Keratinocyte (primary cell): ENCODE measurements at regions not wholly inside any gene's neighbourhood (a gene's known extent, or its start where the extent isn't known, plus 50 kb on each side); places are given as distances from the start of the nearest gene placed in this dataset.

Experiments
- DNase-seq: peaks from one replicate; pipeline ENCODE4 v3.0.0-alpha.2; 2011; ENCODE audit warnings: low read depth, missing footprints, low spot score
- FAIRE-seq: peaks from 2 replicates; lab custom pipeline; 2011; peaks lifted over from hg19 to GRCh38; lab: Jason Lieb, UNC
- H2AFZ ChIP-seq: 2 replicates; pipeline ENCODE4 v1.6.0; 2012; ENCODE audit warnings: low read length, control low read depth, inconsistent platforms; ENCODE audit not compliant: control insufficient read depth
- H3K27ac ChIP-seq: 2 replicates; pipeline ENCODE4 v1.5.1; 2011; ENCODE audit warnings: low read length; ENCODE audit not compliant: control insufficient read depth, insufficient read depth
- H3K27me3 ChIP-seq: 3 replicates; pipeline ENCODE4 v1.6.0; 2011; ENCODE audit warnings: low read length; ENCODE audit not compliant: control insufficient read depth, insufficient read depth; ENCODE audit errors: extremely low read depth
- H3K36me3 ChIP-seq, 2 experiments: 2 replicates in 1 of 2; 3 replicates in 1 of 2; pipeline ENCODE4 v1.5.1; 2011; ENCODE audit warnings: low read length in 2 of 2, mild to moderate bottlenecking in 1 of 2; ENCODE audit not compliant: control insufficient read depth in 2 of 2, insufficient read depth in 2 of 2; ENCODE audit errors: extremely low read depth in 1 of 2
- H3K4me1 ChIP-seq: 3 replicates; pipeline ENCODE4 v1.5.1; 2011; ENCODE audit warnings: low read length; ENCODE audit not compliant: control insufficient read depth, insufficient read depth; ENCODE audit errors: extremely low read depth
- H3K4me2 ChIP-seq: 3 replicates; pipeline ENCODE4 v1.6.0; 2011; ENCODE audit warnings: low read depth, low read length; ENCODE audit not compliant: control insufficient read depth, insufficient read depth; ENCODE audit errors: extremely low read depth
- H3K4me3 ChIP-seq, 3 experiments: fragments of 200-600 bp in 1 of 3; sonication (generic) in 1 of 3; 2 replicates in 2 of 3; 3 replicates in 1 of 3; pipeline ENCODE4 v1.5.1; 2011 to 2016; ENCODE audit warnings: low read length in 3 of 3, mild to moderate bottlenecking in 3 of 3, control low read depth in 2 of 3, inconsistent platforms in 1 of 3, low read depth in 1 of 3, mixed read lengths in 1 of 3, mixed run types in 1 of 3, moderate library complexity in 1 of 3; ENCODE audit not compliant: control insufficient read depth in 2 of 3, insufficient read depth in 2 of 3; ENCODE audit errors: extremely low read depth in 1 of 3
- H3K79me2 ChIP-seq: 2 replicates; pipeline ENCODE4 v1.6.0; 2012; ENCODE audit warnings: low read length; ENCODE audit not compliant: control insufficient read depth, insufficient read depth
- H3K9ac ChIP-seq: 3 replicates; pipeline ENCODE4 v1.6.0; 2011; ENCODE audit warnings: low read length; ENCODE audit not compliant: control insufficient read depth, insufficient read depth; ENCODE audit errors: extremely low read depth
- H3K9me1 ChIP-seq: 3 replicates; pipeline ENCODE4 v1.6.0; 2011; ENCODE audit warnings: low read length; ENCODE audit not compliant: control insufficient read depth, insufficient read depth; ENCODE audit errors: extremely low read depth
- H3K9me3 ChIP-seq: 2 replicates; pipeline ENCODE4 v1.5.1; 2012; ENCODE audit warnings: low read depth, low read length; ENCODE audit not compliant: control insufficient read depth
- H4K20me1 ChIP-seq: 3 replicates; pipeline ENCODE4 v1.6.0; 2011; ENCODE audit warnings: low read length; ENCODE audit not compliant: control insufficient read depth, insufficient read depth; ENCODE audit errors: extremely low read depth
- CTCF ChIP-seq, 3 experiments: IDR thresholded peaks in 1 of 3; conservative IDR thresholded peaks in 1 of 3; optimal IDR thresholded peaks in 1 of 3; 2 replicates in 2 of 3; 3 replicates in 1 of 3; pipeline versions ENCODE3 to v1.5.1; 2011; ENCODE audit warnings: low read length in 3 of 3, mild to moderate bottlenecking in 3 of 3, moderate library complexity in 2 of 3, control low read depth in 1 of 3, inconsistent platforms in 1 of 3; ENCODE audit not compliant: insufficient read depth in 2 of 3; ENCODE audit errors: extremely low read depth in 1 of 3
- EZH2 ChIP-seq: IDR thresholded peaks from one replicate; pipeline ENCODE4 v1.6.1; 2012; ENCODE audit warnings: inconsistent platforms, mild to moderate bottlenecking, low read length, moderate library complexity
- dilution Hi-C: fragments of 300-500 bp; cut with MboI; formaldehyde crosslinking; loops from one replicate; pipeline ENCODE4 v1.7.0; 2020; ENCODE audit warnings: low sequenced_read_pairs; ENCODE audit not compliant: extremely low pct_ligation_motif_present

DNA sequence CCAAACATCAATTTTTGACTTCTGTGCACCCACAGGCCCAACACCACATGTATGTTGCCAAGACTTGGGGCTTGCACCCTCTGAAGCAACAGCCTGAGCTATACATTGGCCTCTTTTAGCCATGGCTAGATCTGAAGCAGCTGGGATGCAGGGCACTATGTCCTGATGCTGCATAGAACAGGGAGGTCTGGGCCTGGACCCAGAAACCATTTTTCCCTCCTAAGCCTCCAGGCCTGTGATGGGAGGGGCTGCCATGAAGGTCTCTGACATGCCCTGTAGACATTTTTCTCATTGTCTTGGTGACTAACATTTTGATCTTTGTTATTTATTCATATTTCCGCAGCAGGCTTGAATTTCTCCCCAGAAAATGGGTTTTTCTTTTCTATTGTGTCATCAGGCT lies 330.0 kb downstream of the PYDC2 start:
- Histone ChIP-seq H3K4me1 (no peaks in the 10 kb centered on the region), H3K27ac (no peak overlapping the region), H2AFZ (no peak overlapping the region), H3K9ac (no peak overlapping the region), H3K4me2 (no peak overlapping the region), H3K27me3 (no peaks in the 10 kb centered on the region), H3K79me2 (no peaks in the 10 kb centered on the region), H3K36me3 (no peaks in the 10 kb centered on the region), H3K4me3 (no peak overlapping the region), H3K9me1 (no peaks in the 10 kb centered on the region), H4K20me1 (no peaks in the 10 kb centered on the region), H3K9me3 (no peaks in the 10 kb centered on the region)
- dilution Hi-C loops: no loop called here
- no peak for FAIRE-seq
- no peak for DNase-seq
- TF ChIP-seq CTCF (optimal IDR thresholded peaks at IDR 0.05 in 1 of 3, IDR thresholded peaks at IDR 0.05 in 1 of 3, conservative IDR thresholded peaks at IDR 0.05 in 1 of 3; ENCODE audit: extremely low read depth in 1 of 3, insufficient read depth in 2 of 3, low read length in 3 of 3) (no peak), EZH2 (no peak)

GRCh38 chr3:191792580-191792979 lies 331.6 kb downstream of the PYDC2 start:
- Histone ChIP-seq H3K4me3 (no peak overlapping the region), H3K27ac (no peak overlapping the region), H3K79me2 (no peaks in the 10 kb centered on the region), H3K9me1 (no peaks in the 10 kb centered on the region), H3K4me1 (no peaks in the 10 kb centered on the region), H2AFZ (no peak overlapping the region), H3K4me2 (no peak overlapping the region), H3K27me3 (no peaks in the 10 kb centered on the region), H4K20me1 (no peaks in the 10 kb centered on the region), H3K9ac (no peak overlapping the region), H3K36me3 (no peaks in the 10 kb centered on the region), H3K9me3 (no peaks in the 10 kb centered on the region)
- TF ChIP-seq EZH2: no peak
- no peak for TF ChIP-seq CTCF (optimal IDR thresholded peaks at IDR 0.05 in 1 of 3, IDR thresholded peaks at IDR 0.05 in 1 of 3, conservative IDR thresholded peaks at IDR 0.05 in 1 of 3; ENCODE audit: extremely low read depth in 1 of 3, insufficient read depth in 2 of 3, low read length in 3 of 3)
- no peak for FAIRE-seq
- dilution Hi-C loops: no loop called here
- DNase-seq: no peak
